ENCODE measurements at regions not wholly inside any gene's neighbourhood (a gene's known extent, or its start where the extent isn't known, plus 50 kb on each side); places are given as distances from the start of the nearest gene placed in this dataset.

- H3K27me3 Mint-ChIP-seq (ENCODE audit: low read depth, poor library complexity): peaks cover 45% of the 10 kb centered on the region
- no peaks in the 10 kb centered on the region for H3K9me3 Mint-ChIP-seq
- H3K36me3 Mint-ChIP-seq (ENCODE audit: low read depth): no peaks in the 10 kb centered on the region
- no peak for DNase-seq
- H3K27ac Mint-ChIP-seq: no peak overlapping the region
- peaks cover 45% of the 10 kb centered on the region for H3K4me1 Mint-ChIP-seq
- H3K4me3 Mint-ChIP-seq: no peak overlapping the region
- TF ChIP-seq, protein P1, sequence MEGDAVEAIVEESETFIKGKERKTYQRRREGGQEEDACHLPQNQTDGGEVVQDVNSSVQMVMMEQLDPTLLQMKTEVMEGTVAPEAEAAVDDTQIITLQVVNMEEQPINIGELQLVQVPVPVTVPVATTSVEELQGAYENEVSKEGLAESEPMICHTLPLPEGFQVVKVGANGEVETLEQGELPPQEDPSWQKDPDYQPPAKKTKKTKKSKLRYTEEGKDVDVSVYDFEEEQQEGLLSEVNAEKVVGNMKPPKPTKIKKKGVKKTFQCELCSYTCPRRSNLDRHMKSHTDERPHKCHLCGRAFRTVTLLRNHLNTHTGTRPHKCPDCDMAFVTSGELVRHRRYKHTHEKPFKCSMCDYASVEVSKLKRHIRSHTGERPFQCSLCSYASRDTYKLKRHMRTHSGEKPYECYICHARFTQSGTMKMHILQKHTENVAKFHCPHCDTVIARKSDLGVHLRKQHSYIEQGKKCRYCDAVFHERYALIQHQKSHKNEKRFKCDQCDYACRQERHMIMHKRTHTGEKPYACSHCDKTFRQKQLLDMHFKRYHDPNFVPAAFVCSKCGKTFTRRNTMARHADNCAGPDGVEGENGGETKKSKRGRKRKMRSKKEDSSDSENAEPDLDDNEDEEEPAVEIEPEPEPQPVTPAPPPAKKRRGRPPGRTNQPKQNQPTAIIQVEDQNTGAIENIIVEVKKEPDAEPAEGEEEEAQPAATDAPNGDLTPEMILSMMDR (IDR thresholded peaks at IDR 0.05): no peak
These were observed 157.5 kb upstream of the RGMA start for GRCh38 chr15:93246266-93247242.

- Mint-ChIP-seq H3K36me3 (ENCODE audit: low read depth) (no peaks in the 10 kb centered on the region), H3K4me3 (no peak overlapping the region), H3K9me3 (no peaks in the 10 kb centered on the region), H3K27ac (peak overlapping the region; percentile 24), H3K4me1 (peaks cover 37% of the 10 kb centered on the region), H3K27me3 (ENCODE audit: low read depth, poor library complexity) (peaks cover 39% of the 10 kb centered on the region)
- TF ChIP-seq, protein P1 (IDR thresholded peaks at IDR 0.05): no peak
- no peak for DNase-seq
These were observed 156.6 kb upstream of the RGMA start for GRCh38 chr15:93245661-93246042.

DNA sequence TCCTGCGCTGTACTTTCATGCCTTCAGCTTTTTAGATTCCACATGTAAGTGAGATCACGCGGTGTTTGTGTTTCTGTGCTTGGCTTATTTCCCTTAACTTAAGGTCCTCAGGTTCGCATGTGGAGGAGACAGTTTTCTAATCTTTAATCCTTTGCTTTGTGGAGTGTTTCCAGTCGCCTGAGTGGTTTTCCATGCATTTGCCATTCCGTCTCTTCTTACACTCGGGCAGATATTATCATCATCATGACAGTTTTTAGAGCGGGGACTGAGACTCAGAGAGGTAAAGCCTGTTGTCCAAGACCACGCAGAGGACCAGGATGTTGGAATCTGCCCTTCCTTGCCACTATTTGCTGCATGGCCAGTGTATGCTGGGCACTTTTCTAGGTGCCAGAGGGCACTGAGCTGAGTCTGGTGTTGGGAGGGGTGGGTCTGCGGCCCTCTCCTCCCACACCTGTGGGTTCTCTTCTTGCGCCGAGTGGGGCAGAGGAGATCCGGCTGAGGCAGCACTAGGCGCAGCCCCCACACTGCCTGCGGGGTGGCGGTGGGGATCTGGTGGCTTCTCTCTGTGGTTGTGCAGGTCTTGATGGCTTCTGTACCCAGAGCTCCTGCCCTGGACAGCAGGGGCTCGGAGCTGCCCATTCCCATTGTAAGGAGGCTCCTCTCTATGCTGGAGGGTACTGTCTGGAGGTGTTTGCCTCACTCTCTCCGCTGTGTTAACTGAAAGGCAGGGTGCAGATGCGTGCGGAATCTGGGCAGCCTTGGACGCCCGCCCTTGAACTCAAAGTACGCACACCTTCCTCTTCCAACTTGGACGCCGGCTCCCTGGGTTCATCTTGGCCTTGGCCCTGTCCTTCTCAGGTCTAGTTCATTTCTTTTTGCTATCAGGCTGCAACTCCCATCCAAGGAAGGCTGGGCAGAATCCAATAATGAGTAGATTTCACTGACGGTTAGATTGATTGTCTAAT lies 156.0 kb upstream of the RGMA start:
- H3K4me1 Mint-ChIP-seq: peaks cover 37% of the 10 kb centered on the region
- H3K36me3 Mint-ChIP-seq (ENCODE audit: low read depth): no peaks in the 10 kb centered on the region
- TF ChIP-seq, protein P1 (IDR thresholded peaks at IDR 0.05): no peak
- H3K9me3 Mint-ChIP-seq: no peaks in the 10 kb centered on the region
- DNase-seq: no peak
- peaks cover 43% of the 10 kb centered on the region for H3K27me3 Mint-ChIP-seq (ENCODE audit: low read depth, poor library complexity)
- H3K4me3 Mint-ChIP-seq: no peak overlapping the region
- peak overlapping the region; percentile 36 for H3K27ac Mint-ChIP-seq

- no peak overlapping the region for H3K4me3 Mint-ChIP-seq
- H3K9me3 Mint-ChIP-seq: no peaks in the 10 kb centered on the region
- DNase-seq: no peak
- TF ChIP-seq, protein P1 (IDR thresholded peaks at IDR 0.05): no peak
- no peak overlapping the region for H3K27ac Mint-ChIP-seq
- no peaks in the 10 kb centered on the region for H3K36me3 Mint-ChIP-seq (ENCODE audit: low read depth)
- H3K4me1 Mint-ChIP-seq: peaks cover 37% of the 10 kb centered on the region
- H3K27me3 Mint-ChIP-seq (ENCODE audit: low read depth, poor library complexity): peaks cover 31% of the 10 kb centered on the region
These were observed 154.6 kb upstream of the RGMA start for GRCh38 chr15:93243573-93243972.

GRCh38 chr15:93241696-93242585 lies 152.9 kb upstream of the RGMA start:
- no peak for DNase-seq
- Mint-ChIP-seq H3K9me3 (peaks cover 5% of the 10 kb centered on the region), H3K27ac (no peak overlapping the region), H3K4me1 (peaks cover 25% of the 10 kb centered on the region), H3K36me3 (ENCODE audit: low read depth) (no peaks in the 10 kb centered on the region), H3K27me3 (ENCODE audit: low read depth, poor library complexity) (peaks cover 31% of the 10 kb centered on the region), H3K4me3 (no peak overlapping the region)
- TF ChIP-seq, protein P1 (IDR thresholded peaks at IDR 0.05): no peak

All from nephron progenitor cell (in vitro differentiated cells).